ENCODE measurements at regions not wholly inside any gene's neighbourhood (a gene's known extent, or its start where the extent isn't known, plus 50 kb on each side); places are given as distances from the start of the nearest gene placed in this dataset.

DNA sequence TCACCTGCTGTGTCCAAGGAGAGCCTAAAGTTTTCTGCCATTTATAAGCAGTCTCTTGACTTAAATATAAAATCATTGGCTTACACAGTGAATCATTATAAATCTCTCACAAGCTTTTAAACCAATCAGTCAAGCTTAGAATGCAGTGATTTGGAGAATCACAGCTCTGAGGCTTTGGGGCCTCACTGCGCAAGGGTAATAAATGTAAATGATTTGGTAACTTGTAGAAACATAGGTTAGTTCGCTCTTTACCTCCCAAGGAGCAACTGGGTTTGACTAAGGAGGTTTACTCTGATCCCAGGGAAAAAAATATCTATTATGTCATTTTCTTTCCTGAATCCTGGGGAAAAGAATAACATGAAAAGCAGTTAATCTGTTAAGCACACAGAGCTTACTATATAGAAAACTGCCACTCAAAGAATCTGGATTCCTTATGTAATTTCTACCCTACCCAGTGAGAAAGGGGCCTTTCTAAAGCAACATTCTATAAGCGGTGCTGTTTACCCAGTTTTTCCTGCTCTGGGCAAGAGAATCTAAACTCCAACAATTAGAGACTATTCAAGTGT lies 128.2 kb downstream of the MZT1 start:
- TF ChIP-seq, protein P1, sequence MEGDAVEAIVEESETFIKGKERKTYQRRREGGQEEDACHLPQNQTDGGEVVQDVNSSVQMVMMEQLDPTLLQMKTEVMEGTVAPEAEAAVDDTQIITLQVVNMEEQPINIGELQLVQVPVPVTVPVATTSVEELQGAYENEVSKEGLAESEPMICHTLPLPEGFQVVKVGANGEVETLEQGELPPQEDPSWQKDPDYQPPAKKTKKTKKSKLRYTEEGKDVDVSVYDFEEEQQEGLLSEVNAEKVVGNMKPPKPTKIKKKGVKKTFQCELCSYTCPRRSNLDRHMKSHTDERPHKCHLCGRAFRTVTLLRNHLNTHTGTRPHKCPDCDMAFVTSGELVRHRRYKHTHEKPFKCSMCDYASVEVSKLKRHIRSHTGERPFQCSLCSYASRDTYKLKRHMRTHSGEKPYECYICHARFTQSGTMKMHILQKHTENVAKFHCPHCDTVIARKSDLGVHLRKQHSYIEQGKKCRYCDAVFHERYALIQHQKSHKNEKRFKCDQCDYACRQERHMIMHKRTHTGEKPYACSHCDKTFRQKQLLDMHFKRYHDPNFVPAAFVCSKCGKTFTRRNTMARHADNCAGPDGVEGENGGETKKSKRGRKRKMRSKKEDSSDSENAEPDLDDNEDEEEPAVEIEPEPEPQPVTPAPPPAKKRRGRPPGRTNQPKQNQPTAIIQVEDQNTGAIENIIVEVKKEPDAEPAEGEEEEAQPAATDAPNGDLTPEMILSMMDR (IDR thresholded peaks at IDR 0.05), result no peak
- no peak for TF ChIP-seq EZH2 (IDR thresholded peaks at IDR 0.05)
